Activated T-helper 2 cell treated with anti-CD3 and anti-CD28 coated beads, Interferon-gamma antibody, Interleukin-2, Interleukin-4, amounts not matched to agents 10 μg/mL and 5 μg/mL and 100 μg/mL, durations not matched to agents 14 hours and 24 hours and 36 hours (primary cell): ENCODE measurements at regions not wholly inside any gene's neighbourhood (a gene's known extent, or its start where the extent isn't known, plus 50 kb on each side); places are given as distances from the start of the nearest gene placed in this dataset.

Source experiments
- DNase-seq: peaks from one replicate; pipeline ENCODE4 v3.0.0; 2021; ENCODE audit warnings: low spot score
- H3K27ac Mint-ChIP-seq: one replicate; pipeline ENCODE4 v1.8.0; 2021; ENCODE audit warnings: mixed read lengths
- H3K27me3 Mint-ChIP-seq: one replicate; pipeline ENCODE4 v1.8.0; 2021; ENCODE audit warnings: low read depth, mixed read lengths
- H3K36me3 Mint-ChIP-seq: one replicate; pipeline ENCODE4 v1.8.0; 2021; ENCODE audit warnings: low read depth, mixed read lengths
- H3K4me1 Mint-ChIP-seq: one replicate; pipeline ENCODE4 v1.8.0; 2021; ENCODE audit warnings: low read depth, mixed read lengths
- H3K4me3 Mint-ChIP-seq: one replicate; pipeline ENCODE4 v1.8.0; 2021; ENCODE audit warnings: low read depth, mild to moderate bottlenecking, moderate library complexity, mixed read lengths
- H3K9me3 Mint-ChIP-seq: one replicate; pipeline ENCODE4 v1.8.0; 2021; ENCODE audit warnings: mixed read lengths
- intact Hi-C: fragments of 100-400 bp; cut with micrococcal nuclease; formaldehyde crosslinking; loops from one replicate; pipeline ENCODE4 v1.15.1; 2023

DNA sequence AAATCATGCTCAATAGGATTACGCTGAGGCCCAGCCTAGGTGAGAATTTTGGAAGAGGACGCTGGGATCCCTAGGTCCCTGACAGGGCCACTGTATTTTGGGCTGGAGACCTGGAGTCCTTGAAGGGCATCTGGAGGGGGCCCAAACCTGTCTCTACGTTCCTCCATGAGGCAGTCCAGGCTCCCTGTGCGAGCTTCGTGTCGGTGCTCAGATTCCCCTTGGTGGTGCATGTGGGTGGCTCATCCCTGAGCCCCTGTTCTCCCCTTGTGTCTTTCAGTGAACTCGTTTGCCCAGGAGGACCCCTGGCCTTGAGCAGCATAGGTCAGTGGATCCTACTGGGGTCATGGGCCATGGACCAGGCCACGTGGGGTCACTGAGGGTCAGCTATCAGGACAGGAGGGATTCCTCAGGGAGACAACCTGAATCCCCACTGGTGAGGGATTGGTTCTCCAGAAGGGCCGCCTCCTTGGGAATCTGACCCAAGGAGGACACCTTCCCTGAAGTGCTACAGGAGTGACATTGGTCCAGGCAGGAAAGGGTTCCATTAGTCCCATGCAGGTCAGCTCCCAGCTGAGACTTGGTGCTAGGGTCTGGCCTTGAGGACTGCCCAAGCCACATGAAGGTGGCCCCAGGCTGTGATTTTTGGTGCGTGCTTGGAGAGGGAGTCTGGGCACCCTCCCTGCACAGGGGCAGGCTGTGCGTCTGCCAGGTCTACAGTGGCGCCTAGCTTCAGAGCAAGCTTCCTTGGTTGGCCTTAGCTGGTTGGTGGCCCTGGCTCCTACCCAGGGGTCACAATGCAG is 229.8 kb downstream of the SNRPN start:
- no peak overlapping the region for H3K27ac Mint-ChIP-seq
- no peaks in the 10 kb centered on the region for H3K36me3 Mint-ChIP-seq
- H3K9me3 Mint-ChIP-seq: peaks cover 35% of the 10 kb centered on the region
- intact Hi-C loops: no loop called here
- no peaks in the 10 kb centered on the region for H3K4me1 Mint-ChIP-seq
- H3K4me3 Mint-ChIP-seq: no peak overlapping the region
- no peaks in the 10 kb centered on the region for H3K27me3 Mint-ChIP-seq
- no peak for DNase-seq

DNA sequence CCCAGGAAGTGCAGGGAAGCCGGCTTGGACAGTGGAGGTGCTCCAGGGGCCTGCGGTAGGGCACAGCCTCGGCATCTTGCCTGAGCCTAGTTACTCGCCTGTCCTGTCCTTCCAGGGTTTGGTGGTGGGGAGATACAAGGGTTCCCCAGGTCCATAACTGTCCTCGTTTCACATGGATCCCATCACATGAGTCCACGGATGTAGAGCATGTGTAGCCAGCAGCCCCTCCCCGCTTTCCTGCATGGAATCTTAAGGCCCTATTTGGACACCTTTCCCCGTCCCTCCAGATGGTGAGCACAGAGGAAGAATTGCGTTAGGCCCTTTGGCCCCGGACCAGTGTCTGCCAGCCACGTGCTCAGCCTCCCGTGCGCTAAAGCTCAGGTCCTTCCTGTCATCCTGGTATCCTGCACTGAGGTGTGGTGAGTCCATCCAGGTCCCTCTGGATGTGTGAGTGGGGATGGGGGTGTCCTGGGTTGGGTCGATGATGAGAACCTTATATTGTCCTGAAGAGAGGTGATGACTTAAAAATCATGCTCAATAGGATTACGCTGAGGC is 230.4 kb downstream of the SNRPN start:
- H3K27ac Mint-ChIP-seq: no peak overlapping the region
- intact Hi-C loops: no loop called here
- H3K9me3 Mint-ChIP-seq: peaks cover 36% of the 10 kb centered on the region
- no peaks in the 10 kb centered on the region for H3K27me3 Mint-ChIP-seq
- no peaks in the 10 kb centered on the region for H3K4me1 Mint-ChIP-seq
- no peaks in the 10 kb centered on the region for H3K36me3 Mint-ChIP-seq
- DNase-seq: no peak
- H3K4me3 Mint-ChIP-seq: no peak overlapping the region

DNA sequence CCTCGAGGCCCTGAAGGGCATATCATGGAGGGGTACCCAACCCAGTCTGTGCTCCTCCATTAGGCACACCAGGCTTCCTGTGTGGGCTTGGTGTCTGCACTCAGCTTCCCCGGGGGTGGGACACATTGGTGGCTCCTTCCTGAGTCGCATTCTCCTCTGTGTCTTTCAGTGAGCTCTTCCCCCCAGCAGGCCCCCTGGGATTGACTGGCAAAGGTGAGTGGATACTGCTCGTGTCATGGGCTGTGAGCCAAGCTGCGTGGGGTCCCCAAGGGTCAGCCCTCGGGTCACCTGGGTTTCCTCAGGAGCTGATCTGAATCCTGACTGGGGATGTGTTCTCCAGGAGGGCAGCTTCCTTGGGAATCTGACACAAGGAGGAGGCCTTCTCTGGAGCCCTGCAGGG is 231.0 kb downstream of the SNRPN start:
- Mint-ChIP-seq H3K4me3 (no peak overlapping the region), H3K27ac (no peak overlapping the region), H3K9me3 (peaks cover 37% of the 10 kb centered on the region), H3K4me1 (no peaks in the 10 kb centered on the region), H3K36me3 (no peaks in the 10 kb centered on the region), H3K27me3 (no peaks in the 10 kb centered on the region)
- no peak for DNase-seq
- intact Hi-C loops: no loop called here

DNA sequence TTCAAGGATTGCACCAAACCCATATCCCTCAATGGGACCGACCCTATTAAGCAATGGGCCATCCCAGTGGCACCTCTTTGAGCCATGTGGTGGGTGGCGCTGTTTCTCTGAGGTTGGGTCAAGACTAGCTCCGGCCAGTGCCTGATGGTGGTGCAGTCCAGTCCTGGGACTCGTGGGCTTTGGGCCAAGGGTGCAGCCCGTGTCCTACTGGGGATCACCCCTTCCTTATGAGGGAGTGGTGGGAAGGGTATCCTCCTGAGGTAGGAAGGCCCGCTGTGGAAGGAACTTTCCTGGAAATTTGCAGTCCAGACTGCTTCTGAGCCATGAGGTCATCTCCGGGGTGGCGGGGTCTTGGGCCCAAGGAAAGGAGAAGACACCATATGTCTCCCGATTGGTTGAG is 231.6 kb downstream of the SNRPN start:
- intact Hi-C loops: no loop called here
- no peaks in the 10 kb centered on the region for H3K36me3 Mint-ChIP-seq
- H3K27ac Mint-ChIP-seq: no peak overlapping the region
- peaks cover 42% of the 10 kb centered on the region for H3K9me3 Mint-ChIP-seq
- no peaks in the 10 kb centered on the region for H3K4me1 Mint-ChIP-seq
- H3K4me3 Mint-ChIP-seq: no peak overlapping the region
- no peak for DNase-seq
- no peaks in the 10 kb centered on the region for H3K27me3 Mint-ChIP-seq

DNA sequence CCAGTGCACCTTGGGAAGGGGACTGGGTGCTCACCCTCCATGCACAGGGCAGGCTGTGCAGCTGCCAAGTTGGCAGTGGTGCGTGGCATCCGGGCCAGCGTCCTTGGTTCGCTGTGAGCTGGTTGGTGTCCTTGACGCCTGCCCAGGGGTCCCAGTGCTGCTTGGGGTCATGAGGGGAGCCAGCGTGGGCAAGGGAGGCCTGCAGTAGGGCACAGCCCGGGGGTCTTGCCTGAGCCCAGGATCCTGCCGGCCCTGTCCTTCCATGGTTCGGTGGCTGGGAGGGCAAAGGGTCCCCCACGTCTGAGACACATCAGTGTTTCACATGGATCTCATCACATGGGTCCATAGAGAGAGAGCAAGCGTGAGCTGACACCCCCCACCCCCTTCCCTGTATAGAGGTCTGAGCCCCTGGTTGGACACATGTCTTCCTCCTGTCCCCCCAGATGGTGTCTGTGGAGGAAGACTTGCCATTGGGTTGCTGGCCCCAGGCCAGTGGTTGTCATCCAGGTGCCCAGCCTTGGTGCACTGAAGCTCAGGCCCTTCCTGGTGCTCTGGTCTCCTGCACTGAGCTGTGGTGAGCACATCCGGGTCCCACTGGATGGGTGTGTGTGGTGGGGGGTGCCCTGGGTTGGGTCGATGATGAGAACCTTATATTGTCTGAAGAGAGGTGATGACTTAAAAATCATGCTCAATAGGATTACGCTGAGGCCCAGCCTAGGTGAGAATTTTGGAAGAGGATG is 232.3 kb downstream of the SNRPN start:
- no peaks in the 10 kb centered on the region for H3K36me3 Mint-ChIP-seq
- H3K4me3 Mint-ChIP-seq: no peak overlapping the region
- intact Hi-C loops: no loop called here
- DNase-seq: no peak
- peaks cover 47% of the 10 kb centered on the region for H3K9me3 Mint-ChIP-seq
- H3K27ac Mint-ChIP-seq: no peak overlapping the region
- no peaks in the 10 kb centered on the region for H3K4me1 Mint-ChIP-seq
- no peaks in the 10 kb centered on the region for H3K27me3 Mint-ChIP-seq

DNA sequence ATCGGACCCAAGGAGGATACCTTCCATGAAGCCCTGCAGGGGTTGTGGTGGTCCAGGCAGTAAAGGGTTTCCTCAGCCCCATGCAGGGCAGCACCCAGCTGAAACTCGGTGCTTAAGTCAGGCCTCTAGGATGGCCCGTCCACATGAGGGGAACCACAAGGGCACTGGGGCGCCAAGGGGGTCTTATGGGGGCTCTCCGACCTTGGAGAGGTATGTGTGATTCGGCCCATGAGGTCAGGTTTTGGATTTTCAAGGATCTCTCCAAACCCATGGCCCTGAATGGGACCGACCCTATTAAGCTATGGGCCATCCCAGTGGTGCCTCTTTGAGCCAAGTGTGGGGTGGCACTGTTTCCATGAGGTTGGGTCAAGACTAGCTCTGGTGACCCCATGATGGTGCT is 233.3 kb downstream of the SNRPN start:
- intact Hi-C loops: no loop called here
- Mint-ChIP-seq H3K9me3 (peaks cover 39% of the 10 kb centered on the region), H3K27ac (no peak overlapping the region), H3K36me3 (no peaks in the 10 kb centered on the region), H3K27me3 (no peaks in the 10 kb centered on the region), H3K4me1 (no peaks in the 10 kb centered on the region), H3K4me3 (no peak overlapping the region)
- DNase-seq: no peak

DNA sequence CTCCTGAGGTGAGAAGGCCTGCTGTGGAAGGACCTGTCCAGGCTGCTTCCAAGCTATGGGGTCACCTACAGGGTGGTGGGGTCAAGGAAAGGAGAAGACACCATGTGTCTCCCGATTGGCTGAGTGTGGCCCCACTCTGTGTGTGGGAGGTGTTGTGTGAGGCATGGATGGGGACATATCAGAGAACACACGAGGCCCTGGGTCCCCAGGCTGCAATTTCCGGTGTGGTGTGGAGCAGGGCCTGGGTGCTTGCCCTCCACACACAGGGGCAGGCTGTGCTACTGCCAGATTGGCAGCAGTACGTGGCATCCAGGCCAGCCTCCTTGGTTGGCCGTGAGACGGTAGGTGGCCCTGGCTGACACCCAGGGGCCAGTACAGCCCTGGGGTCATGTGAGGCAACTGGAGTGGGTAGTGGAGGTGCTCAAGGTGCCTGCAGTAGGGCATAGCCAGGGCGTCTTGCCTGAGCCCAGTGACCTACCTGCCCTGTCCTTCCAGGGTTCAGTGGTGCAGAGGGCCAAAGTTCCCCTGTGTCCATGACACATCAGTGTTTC is 233.8 kb downstream of the SNRPN start:
- intact Hi-C loops: no loop called here
- DNase-seq: no peak
- Mint-ChIP-seq H3K9me3 (peaks cover 34% of the 10 kb centered on the region), H3K4me1 (no peaks in the 10 kb centered on the region), H3K27me3 (no peaks in the 10 kb centered on the region), H3K36me3 (no peaks in the 10 kb centered on the region), H3K4me3 (no peak overlapping the region), H3K27ac (no peak overlapping the region)

DNA sequence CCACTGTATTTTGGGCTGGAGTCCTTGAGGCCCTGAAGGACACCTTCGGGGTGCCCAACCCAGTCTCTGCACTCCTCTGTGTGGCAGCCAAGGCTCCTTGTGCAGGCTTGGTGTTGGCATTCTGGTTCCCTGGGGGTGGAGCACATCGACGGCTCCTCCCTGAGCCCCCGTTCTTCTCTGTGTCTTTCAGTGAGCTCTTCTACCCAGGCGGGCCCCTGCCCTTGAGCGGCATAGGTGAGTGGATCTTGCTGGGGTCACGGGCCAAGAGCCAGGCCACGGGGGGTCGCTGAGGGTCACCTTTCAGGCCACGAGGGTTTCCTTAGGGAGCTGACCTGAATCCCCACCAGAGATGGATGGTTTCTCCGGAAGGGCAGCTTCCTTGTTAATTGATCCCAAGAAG is 234.8 kb downstream of the SNRPN start:
- no peaks in the 10 kb centered on the region for H3K36me3 Mint-ChIP-seq
- H3K27me3 Mint-ChIP-seq: no peaks in the 10 kb centered on the region
- peaks cover 34% of the 10 kb centered on the region for H3K9me3 Mint-ChIP-seq
- H3K4me3 Mint-ChIP-seq: no peak overlapping the region
- no peak for DNase-seq
- intact Hi-C loops: no loop called here
- H3K4me1 Mint-ChIP-seq: no peaks in the 10 kb centered on the region
- H3K27ac Mint-ChIP-seq: no peak overlapping the region

DNA sequence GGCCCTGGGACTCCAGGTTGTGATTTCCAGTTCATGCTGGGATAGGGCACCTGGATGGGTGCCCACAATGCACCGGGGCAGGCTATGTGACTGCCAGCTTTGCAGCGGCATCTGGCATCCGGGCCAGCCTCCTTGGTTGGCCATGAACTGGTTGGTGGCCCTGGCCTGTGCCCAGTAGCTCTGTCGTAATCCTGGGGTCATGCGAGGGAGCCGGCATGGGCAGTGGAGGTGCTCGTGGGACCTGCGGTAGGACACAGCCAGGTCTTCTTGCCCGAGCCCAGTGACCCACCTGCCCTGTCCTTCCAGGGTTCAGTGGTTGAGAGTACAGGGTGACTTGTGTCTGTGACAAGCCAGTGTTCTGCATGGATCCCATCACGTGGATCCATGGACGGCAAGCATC is 237.9 kb downstream of the SNRPN start:
- no peak overlapping the region for H3K4me3 Mint-ChIP-seq
- intact Hi-C loops: no loop called here
- no peaks in the 10 kb centered on the region for H3K27me3 Mint-ChIP-seq
- H3K27ac Mint-ChIP-seq: no peak overlapping the region
- H3K4me1 Mint-ChIP-seq: no peaks in the 10 kb centered on the region
- H3K36me3 Mint-ChIP-seq: no peaks in the 10 kb centered on the region
- H3K9me3 Mint-ChIP-seq: peaks cover 46% of the 10 kb centered on the region
- DNase-seq: no peak

DNA sequence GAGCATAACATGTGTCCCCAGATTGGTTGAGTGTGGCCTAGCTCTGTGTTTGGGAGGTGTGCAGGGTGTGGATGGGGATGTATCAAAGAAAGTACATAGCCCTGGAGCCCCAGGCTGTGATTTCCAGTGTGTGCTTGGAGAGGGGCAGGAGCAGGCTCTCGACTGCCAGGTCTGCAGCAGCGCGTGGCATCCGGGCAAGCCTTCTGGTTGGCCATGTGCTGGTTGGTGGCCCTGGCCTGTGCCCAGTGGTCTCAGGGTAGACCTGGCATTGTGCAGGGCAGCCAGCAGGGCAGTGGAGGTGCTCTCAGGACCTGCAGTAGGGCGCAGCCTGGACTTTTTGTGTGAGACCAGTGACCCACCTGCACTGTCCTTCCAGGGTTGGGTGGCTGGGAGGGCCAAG is 231.5 kb downstream of the UBE3A start:
- H3K27me3 Mint-ChIP-seq: no peaks in the 10 kb centered on the region
- H3K4me3 Mint-ChIP-seq: no peak overlapping the region
- DNase-seq: no peak
- H3K27ac Mint-ChIP-seq: no peak overlapping the region
- no peaks in the 10 kb centered on the region for H3K4me1 Mint-ChIP-seq
- peaks cover 10% of the 10 kb centered on the region for H3K9me3 Mint-ChIP-seq
- intact Hi-C loops: no loop called here
- no peaks in the 10 kb centered on the region for H3K36me3 Mint-ChIP-seq

DNA sequence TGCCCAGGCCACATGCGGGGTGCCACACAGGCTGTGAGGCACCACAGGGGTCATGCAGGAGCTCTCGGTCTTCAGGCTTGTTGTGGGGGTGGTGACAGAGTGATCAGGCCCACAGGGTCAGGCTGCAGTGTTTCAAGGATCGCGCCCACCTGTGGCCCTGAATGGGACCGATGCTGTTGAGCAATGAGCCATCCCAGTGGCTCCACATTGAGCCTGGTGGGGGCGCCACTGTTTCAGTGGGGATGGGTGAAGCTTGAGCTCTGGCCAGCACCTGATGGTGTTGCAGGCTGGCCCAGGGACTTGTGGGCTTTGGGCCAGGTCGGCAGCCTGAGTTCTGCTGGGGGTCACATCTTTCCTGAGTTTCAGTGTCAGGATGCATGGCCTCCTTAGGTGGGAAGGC is 230.1 kb downstream of the UBE3A start:
- Mint-ChIP-seq H3K27me3 (no peaks in the 10 kb centered on the region), H3K27ac (no peak overlapping the region), H3K9me3 (peaks cover 11% of the 10 kb centered on the region), H3K4me1 (no peaks in the 10 kb centered on the region), H3K4me3 (no peak overlapping the region), H3K36me3 (no peaks in the 10 kb centered on the region)
- no peak for DNase-seq
- intact Hi-C loops: no loop called here

DNA sequence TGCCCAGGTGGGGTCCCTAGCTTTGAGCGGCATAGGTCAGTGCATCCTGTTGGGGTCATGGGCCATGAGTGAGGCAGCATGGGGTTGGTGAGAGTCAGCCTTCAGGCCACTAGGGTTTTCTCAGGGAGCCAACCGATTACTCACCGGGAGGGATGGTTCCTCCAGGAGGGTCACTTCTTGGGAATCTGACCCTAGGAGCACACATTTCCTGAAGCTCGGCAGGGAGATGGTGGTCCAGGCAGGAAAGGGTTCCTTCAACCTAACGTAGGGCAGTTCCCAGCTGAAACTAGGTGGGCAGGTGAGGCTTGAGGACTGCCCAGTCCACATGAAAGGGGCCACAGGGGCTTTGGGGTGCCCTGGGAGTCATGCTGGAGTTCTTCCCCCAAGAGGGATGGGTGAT is 218.0 kb downstream of the UBE3A start:
- H3K9me3 Mint-ChIP-seq: peaks cover 53% of the 10 kb centered on the region
- H3K27ac Mint-ChIP-seq: no peak overlapping the region
- no peaks in the 10 kb centered on the region for H3K27me3 Mint-ChIP-seq
- H3K4me1 Mint-ChIP-seq: no peaks in the 10 kb centered on the region
- no peak for DNase-seq
- H3K36me3 Mint-ChIP-seq: no peaks in the 10 kb centered on the region
- intact Hi-C loops: no loop called here
- no peak overlapping the region for H3K4me3 Mint-ChIP-seq

DNA sequence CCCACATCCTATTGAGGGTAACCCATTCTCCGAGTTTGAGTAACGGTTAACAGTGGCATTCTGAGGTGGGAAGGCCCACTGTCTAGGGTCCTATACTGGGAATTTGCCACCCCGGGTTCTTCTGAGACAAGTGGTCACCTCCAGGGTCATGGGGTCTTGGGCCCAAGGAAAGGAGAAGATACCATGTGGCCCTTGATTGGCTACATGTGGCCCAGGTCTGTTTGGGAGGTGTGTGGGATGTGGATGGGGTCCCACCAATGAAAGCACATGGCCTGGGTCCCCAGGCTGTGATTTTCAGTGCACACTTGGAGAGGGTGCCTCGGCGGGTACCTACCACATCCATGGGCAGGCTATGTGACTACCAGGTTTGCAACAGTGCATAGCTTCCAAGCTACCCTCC is 214.4 kb downstream of the UBE3A start:
- Mint-ChIP-seq H3K4me3 (no peak overlapping the region), H3K36me3 (no peaks in the 10 kb centered on the region), H3K27ac (no peak overlapping the region), H3K9me3 (peaks cover 51% of the 10 kb centered on the region), H3K27me3 (no peaks in the 10 kb centered on the region), H3K4me1 (no peaks in the 10 kb centered on the region)
- no peak for DNase-seq
- intact Hi-C loops: no loop called here
